ENCODE measurements at regions not wholly inside any gene's neighbourhood (a gene's known extent, or its start where the extent isn't known, plus 50 kb on each side); places are given as distances from the start of the nearest gene placed in this dataset.

- TF ChIP-seq CTCF (IDR thresholded peaks at IDR 0.05; ENCODE audit: insufficient read depth, low read length, poor library complexity, severe bottlenecking) = no peak
- no peaks in the 10 kb centered on the region for H3K27me3 ChIP-seq (ENCODE audit: control insufficient read depth, insufficient read depth, low read length)
- no peak for DNase-seq (ENCODE audit: low read depth)
- no peaks in the 10 kb centered on the region for H3K36me3 ChIP-seq (ENCODE audit: control insufficient read depth, insufficient read depth, low read length)
- no peak overlapping the region for H3K4me3 ChIP-seq (ENCODE audit: low read depth, low read length)
Measured at GRCh38 chr7:145020454-145020853, 184.6 kb upstream of the TPK1 start.

DNA sequence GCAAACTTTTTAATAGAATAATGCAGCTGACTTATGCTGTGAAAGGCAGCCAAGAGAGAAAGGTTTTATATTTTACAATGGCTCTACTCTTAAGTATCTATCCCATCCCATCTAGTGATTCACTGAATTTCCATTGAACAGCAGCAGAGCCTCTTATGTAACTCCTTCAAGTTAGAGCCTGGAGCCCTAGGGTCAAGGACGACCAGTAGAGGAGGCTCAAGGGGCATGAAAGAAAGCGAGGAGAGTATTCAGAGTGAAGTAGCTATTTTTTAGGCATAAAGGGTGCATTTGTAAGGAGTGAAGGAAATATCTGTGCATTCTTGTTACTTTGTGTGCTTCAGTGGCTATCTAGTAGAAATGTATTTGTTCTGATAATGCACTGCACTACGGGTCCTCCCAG is 180.2 kb upstream of the TPK1 start:
- Histone ChIP-seq H3K36me3 (ENCODE audit: control insufficient read depth, insufficient read depth, low read length) (no peaks in the 10 kb centered on the region), H3K4me3 (ENCODE audit: low read depth, low read length) (no peak overlapping the region), H3K27me3 (ENCODE audit: control insufficient read depth, insufficient read depth, low read length) (no peaks in the 10 kb centered on the region)
- no peak for TF ChIP-seq CTCF (IDR thresholded peaks at IDR 0.05; ENCODE audit: insufficient read depth, low read length, poor library complexity, severe bottlenecking)
- no peak for DNase-seq (ENCODE audit: low read depth)

DNA sequence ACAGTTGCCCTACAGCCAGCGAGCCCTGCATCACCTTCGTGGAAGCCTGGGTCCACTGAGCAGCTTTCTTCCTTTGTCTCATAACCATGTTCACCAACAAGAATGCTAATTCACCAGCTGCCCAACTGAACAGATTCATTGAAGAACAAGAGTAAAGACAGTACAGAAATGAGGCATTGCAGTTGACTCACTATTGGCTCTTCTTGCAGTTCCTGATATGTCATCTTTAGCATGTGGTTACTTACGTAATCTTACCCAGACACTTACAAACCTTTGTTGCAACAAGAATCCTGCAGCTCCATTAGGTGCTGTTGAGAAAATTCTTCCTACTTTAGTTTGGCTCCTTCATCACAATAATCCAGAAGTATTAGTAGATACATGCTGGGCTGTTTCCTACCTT is 174.0 kb upstream of the TPK1 start:
- H3K4me3 ChIP-seq (ENCODE audit: low read depth, low read length) = no peak overlapping the region
- no peak for DNase-seq (ENCODE audit: low read depth)
- no peaks in the 10 kb centered on the region for H3K27me3 ChIP-seq (ENCODE audit: control insufficient read depth, insufficient read depth, low read length)
- no peak for TF ChIP-seq CTCF (IDR thresholded peaks at IDR 0.05; ENCODE audit: insufficient read depth, low read length, poor library complexity, severe bottlenecking)
- H3K36me3 ChIP-seq (ENCODE audit: control insufficient read depth, insufficient read depth, low read length) = no peaks in the 10 kb centered on the region

- no peak for TF ChIP-seq CTCF (IDR thresholded peaks at IDR 0.05; ENCODE audit: insufficient read depth, low read length, poor library complexity, severe bottlenecking)
- DNase-seq (ENCODE audit: low read depth) = no peak
- Histone ChIP-seq H3K36me3 (ENCODE audit: control insufficient read depth, insufficient read depth, low read length) (no peaks in the 10 kb centered on the region), H3K27me3 (ENCODE audit: control insufficient read depth, insufficient read depth, low read length) (no peaks in the 10 kb centered on the region), H3K4me3 (ENCODE audit: low read depth, low read length) (no peak overlapping the region)
Measured at GRCh38 chr7:145005601-145006000, 169.7 kb upstream of the TPK1 start.

DNA sequence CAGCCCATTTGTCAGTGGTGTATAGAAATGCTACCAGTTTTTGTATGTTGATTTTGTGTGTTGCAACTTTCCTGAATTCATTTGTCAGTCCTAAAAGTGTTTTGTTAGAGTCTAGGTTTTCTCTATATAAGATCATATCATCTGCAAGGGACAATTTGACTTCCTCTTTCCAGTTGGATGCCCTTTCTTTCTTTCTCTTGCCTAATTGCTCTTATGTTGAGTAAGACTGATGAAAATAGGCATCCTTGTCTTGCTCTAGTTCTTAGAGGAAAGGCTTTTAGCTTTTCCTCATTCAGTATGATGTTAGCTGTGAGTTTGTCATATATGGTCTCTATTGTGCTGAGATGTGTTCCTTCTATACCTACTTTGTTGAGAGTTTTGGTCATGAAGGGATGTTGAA is 161.7 kb upstream of the TPK1 start:
- Histone ChIP-seq H3K36me3 (ENCODE audit: control insufficient read depth, insufficient read depth, low read length) (no peaks in the 10 kb centered on the region), H3K27me3 (ENCODE audit: control insufficient read depth, insufficient read depth, low read length) (no peaks in the 10 kb centered on the region), H3K4me3 (ENCODE audit: low read depth, low read length) (no peak overlapping the region)
- DNase-seq (ENCODE audit: low read depth) = no peak
- TF ChIP-seq CTCF (IDR thresholded peaks at IDR 0.05; ENCODE audit: insufficient read depth, low read length, poor library complexity, severe bottlenecking) = no peak

GRCh38 chr7:144995495-144995894 is 159.6 kb upstream of the TPK1 start:
- no peaks in the 10 kb centered on the region for H3K36me3 ChIP-seq (ENCODE audit: control insufficient read depth, insufficient read depth, low read length)
- TF ChIP-seq CTCF (IDR thresholded peaks at IDR 0.05; ENCODE audit: insufficient read depth, low read length, poor library complexity, severe bottlenecking) = no peak
- H3K27me3 ChIP-seq (ENCODE audit: control insufficient read depth, insufficient read depth, low read length) = no peaks in the 10 kb centered on the region
- no peak for DNase-seq (ENCODE audit: low read depth)
- H3K4me3 ChIP-seq (ENCODE audit: low read depth, low read length) = no peak overlapping the region
